Right cardiac atrium (tissue), 5 donors: ENCODE measurements at regions not wholly inside any gene's neighbourhood (a gene's known extent, or its start where the extent isn't known, plus 50 kb on each side); places are given as distances from the start of the nearest gene placed in this dataset.

ENCODE experiments used
- ATAC-seq, 2 donors: fragments of 200-7000 bp; cut with Tn5 transposase; one replicate each; pipeline versions ENCODE4 v1.8.0 to v1.9.1; 2020; ENCODE audit warnings: moderate library complexity in 2 of 2, mild to moderate bottlenecking in 1 of 2
- DNase-seq, 3 donors: peaks; one replicate each; pipeline ENCODE4 v3.0.0-alpha.2; 2020
- H3K27ac ChIP-seq: one replicate; pipeline ENCODE4 v1.5.1; 2013; ENCODE audit warnings: mild to moderate bottlenecking, low read length, control low read depth, moderate library complexity
- H3K27me3 ChIP-seq: one replicate; pipeline ENCODE4 v1.6.1; 2013; ENCODE audit not compliant: control insufficient read depth, insufficient read depth
- H3K4me1 ChIP-seq: one replicate; pipeline ENCODE4 v1.6.1; 2013; ENCODE audit warnings: low read length; ENCODE audit not compliant: control insufficient read depth, insufficient read depth
- H3K4me3 ChIP-seq: one replicate; pipeline ENCODE4 v1.5.1; 2013; ENCODE audit warnings: low read length, control low read depth
- H3K9me3 ChIP-seq: one replicate; pipeline ENCODE4 v1.6.1; 2013; ENCODE audit warnings: low read length; ENCODE audit not compliant: control insufficient read depth
- WGBS: extraction: QIAGEN DNeasy Blood & Tissue Kit; methylation state at CpG from one replicate; pipeline ENCODE4 v1.1.7; 2013; 5-methylcytosine and 5-hydroxymethylcytosine counted together
- intact Hi-C, 4 donors: fragments of 100-400 bp; cut with DNase I; formaldehyde crosslinking; loops; one replicate each; pipeline versions ENCODE4 v1.11.0 to v1.14.0; 2022 to 2023
- donor health status: healthy with polysubstance abuse.
- donor health status: DM: no; HTN: yes; CAD: no.
- donor health status: DM: no; HTN: no; CAD: no.
- donor health status: DM: no; HTN: yes; CAD: no; lungs with severe emphysema.
- donor health status: DM: yes; HTN: yes; CAD: no.

GRCh38 chr2:180394305-180394704, 387.2 kb upstream of the CWC22 start:
- DNase-seq: no peak
- H3K9me3 ChIP-seq: no peaks in the 10 kb centered on the region
- H3K27me3 ChIP-seq: no peaks in the 10 kb centered on the region
- intact Hi-C loops: no loop called here
- ATAC-seq: no peak
- H3K27ac ChIP-seq: no peak overlapping the region
- no peaks in the 10 kb centered on the region for H3K4me1 ChIP-seq
- H3K4me3 ChIP-seq: no peak overlapping the region

DNA sequence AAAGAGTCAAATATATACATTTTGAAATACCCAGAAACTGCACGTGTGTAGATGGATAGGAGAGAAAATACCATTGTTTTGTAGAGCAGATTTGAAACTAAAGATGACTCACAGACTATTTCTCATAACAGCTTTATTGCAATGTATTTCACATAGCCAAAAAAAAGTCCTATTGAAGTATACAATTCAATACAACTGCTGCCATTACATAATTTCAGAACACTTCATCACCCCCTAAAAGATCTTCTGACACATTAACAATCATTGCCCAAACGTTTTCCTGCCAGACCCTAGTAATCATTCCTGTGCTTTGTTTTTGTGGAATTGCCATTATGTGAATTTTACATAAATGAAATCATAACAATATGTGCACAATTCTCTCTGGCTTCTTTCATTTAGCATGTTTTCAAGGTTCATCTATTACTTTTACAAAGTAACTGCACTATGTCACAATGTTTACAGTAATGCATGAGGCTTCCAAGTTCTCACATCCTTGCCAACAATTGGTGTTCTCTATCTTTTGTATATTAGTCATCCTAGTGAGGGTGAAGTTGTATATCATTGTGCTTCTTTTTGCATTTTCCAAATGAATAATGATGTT, 378.6 kb upstream of the CWC22 start:
- no peak for ATAC-seq
- WGBS: 25% methylated on average over 2 of the region's 2 CpGs
- H3K9me3 ChIP-seq: no peaks in the 10 kb centered on the region
- no peaks in the 10 kb centered on the region for H3K27me3 ChIP-seq
- no peaks in the 10 kb centered on the region for H3K4me1 ChIP-seq
- DNase-seq: no peak
- no peak overlapping the region for H3K4me3 ChIP-seq
- intact Hi-C loops: no loop called here
- H3K27ac ChIP-seq: no peak overlapping the region

DNA sequence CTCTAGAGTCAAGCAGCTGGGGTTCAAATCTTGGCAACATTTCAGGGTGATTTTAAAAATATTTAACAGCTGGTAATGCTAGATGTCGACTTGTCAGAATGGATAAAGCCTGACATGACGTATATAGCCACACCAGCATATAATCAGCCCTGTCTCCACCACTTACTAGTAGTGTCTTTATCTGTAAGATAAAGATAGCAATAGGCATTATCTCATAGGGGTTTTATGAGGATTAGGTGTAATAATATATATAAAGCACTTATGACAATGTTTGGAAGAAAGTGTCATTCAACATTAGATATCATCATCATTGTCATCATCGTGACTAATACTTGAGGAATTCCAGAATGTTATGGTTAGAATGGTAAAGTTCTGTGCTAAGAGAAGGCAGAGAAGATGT, 369.0 kb upstream of the CWC22 start:
- no peak overlapping the region for H3K4me3 ChIP-seq
- H3K27me3 ChIP-seq: no peaks in the 10 kb centered on the region
- 32% methylated on average over 3 of the region's 3 CpGs for WGBS
- no peaks in the 10 kb centered on the region for H3K9me3 ChIP-seq
- intact Hi-C loops: no loop called here
- DNase-seq (no peak), ATAC-seq (no peak)
- no peaks in the 10 kb centered on the region for H3K4me1 ChIP-seq
- H3K27ac ChIP-seq: no peak overlapping the region

GRCh38 chr2:180374502-180375281, 367.6 kb upstream of the CWC22 start:
- DNase-seq (no peak), ATAC-seq (peak; percentile 55 to 59)
- H3K9me3 ChIP-seq: no peaks in the 10 kb centered on the region
- intact Hi-C loops: no loop called here
- H3K27ac ChIP-seq: no peak overlapping the region
- no peaks in the 10 kb centered on the region for H3K4me1 ChIP-seq
- H3K4me3 ChIP-seq: no peak overlapping the region
- 44% methylated on average over 3 of the region's 3 CpGs for WGBS
- H3K27me3 ChIP-seq: no peaks in the 10 kb centered on the region

GRCh38 chr2:180370511-180371205, 363.6 kb upstream of the CWC22 start:
- H3K9me3 ChIP-seq: no peaks in the 10 kb centered on the region
- 67% methylated on average over 2 of the region's 2 CpGs for WGBS
- H3K27ac ChIP-seq: no peak overlapping the region
- no peak overlapping the region for H3K4me3 ChIP-seq
- intact Hi-C loops: no loop called here
- no peaks in the 10 kb centered on the region for H3K4me1 ChIP-seq
- H3K27me3 ChIP-seq: no peaks in the 10 kb centered on the region
- ATAC-seq (no peak), DNase-seq (no peak)

DNA sequence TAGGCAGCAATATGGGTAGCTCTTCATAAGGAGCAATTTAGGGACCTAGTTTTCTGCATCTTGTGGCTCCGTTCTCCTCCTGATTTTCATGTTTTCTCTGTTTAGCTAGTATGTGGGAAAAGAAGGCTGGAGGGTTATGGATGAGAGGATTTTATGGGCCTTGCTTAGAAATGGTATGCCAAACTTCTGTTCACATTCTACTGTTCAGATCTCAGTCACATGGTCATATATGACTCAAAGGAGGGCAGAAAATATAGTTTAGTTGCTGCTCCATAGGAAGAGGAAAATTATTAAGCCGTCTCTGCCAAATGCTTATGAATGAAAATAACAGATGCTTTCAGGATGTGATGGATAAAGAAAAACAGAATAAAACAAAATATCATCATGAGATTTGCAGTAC, 361.8 kb upstream of the CWC22 start:
- no peaks in the 10 kb centered on the region for H3K4me1 ChIP-seq
- intact Hi-C loops: no loop called here
- no peaks in the 10 kb centered on the region for H3K27me3 ChIP-seq
- no peaks in the 10 kb centered on the region for H3K9me3 ChIP-seq
- H3K4me3 ChIP-seq: no peak overlapping the region
- ATAC-seq (no peak), DNase-seq (no peak)
- 71% methylated on average over 2 of the region's 2 CpGs for WGBS
- no peak overlapping the region for H3K27ac ChIP-seq

DNA sequence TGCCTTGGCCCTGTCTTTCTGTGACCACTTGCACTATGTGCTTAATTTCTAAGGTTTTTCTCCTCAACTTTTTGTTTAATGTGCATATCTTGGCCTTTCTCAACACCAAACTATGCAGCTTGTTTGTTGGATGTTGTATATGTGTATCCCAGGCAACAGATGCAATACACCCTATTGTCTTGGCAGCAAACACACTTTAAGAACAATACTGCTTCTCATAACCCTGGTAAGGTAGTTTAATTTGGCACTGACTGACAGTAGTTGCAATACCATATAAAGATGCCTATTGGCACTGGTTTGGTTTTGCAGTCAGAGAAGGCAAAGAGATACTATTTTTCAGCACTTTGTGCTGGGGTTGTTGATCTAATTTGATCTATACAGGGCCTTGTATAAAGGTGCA, 360.7 kb upstream of the CWC22 start:
- H3K9me3 ChIP-seq: no peaks in the 10 kb centered on the region
- peak; percentile 80 to 96 for ATAC-seq

DNA sequence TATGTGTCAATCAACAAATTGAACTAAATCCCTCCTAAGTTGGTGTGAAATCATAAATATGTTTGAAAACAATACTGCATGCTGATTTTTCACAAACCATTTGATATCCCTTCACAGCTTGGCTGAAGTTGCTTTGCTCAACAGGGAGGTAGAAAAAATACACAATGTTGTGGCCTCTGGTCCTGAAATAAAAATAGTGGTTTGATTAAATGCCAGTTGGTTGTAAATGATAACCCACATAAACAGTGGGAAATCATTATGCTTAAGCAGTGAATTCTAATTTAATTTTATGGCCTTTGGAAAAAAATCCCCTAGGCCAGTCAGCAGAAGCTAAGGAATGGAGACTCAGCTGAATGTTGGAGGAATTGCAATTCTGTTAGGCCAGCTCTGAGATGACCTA, 359.4 kb upstream of the CWC22 start:
- Histone ChIP-seq H3K4me1 (no peaks in the 10 kb centered on the region), H3K4me3 (no peak overlapping the region), H3K27me3 (no peaks in the 10 kb centered on the region), H3K9me3 (no peaks in the 10 kb centered on the region), H3K27ac (no peak overlapping the region)
- no peak for ATAC-seq
- no peak for DNase-seq
- intact Hi-C loops: no loop called here

More for the DNA sequence above, 360.7 kb upstream of the CWC22 start:
- Histone ChIP-seq H3K27me3 (no peaks in the 10 kb centered on the region), H3K4me3 (no peak overlapping the region), H3K4me1 (no peaks in the 10 kb centered on the region), H3K27ac (no peak overlapping the region)
- intact Hi-C loops: no loop called here
- DNase-seq: no peak

DNA sequence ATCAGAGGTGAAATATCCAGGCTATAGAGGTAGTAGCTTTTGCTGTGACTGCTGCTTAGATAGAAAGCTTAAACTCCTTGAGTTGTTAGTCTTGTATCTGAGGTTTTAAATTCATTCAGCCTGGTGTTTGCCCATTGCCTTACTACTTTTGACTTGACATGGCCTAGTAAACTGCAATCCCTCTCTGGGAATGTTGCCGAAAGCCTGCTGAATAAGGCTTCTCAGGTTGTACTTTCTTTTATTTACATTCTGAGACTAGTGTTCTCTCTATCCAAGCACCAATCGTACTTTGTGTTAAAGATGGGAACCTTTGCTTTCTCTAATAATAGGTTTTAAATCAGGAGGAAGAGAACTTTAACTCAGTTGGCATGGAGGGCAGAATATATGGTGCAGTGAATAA, 357.6 kb upstream of the CWC22 start:
- intact Hi-C loops: no loop called here
- WGBS: 86% methylated on average over 2 of the region's 2 CpGs

GRCh38 chr2:180360283-180360618, 353.2 kb upstream of the CWC22 start:
- H3K4me3 ChIP-seq: no peak overlapping the region
- no peak for DNase-seq
- ATAC-seq: no peak
- no peaks in the 10 kb centered on the region for H3K4me1 ChIP-seq
- no peak overlapping the region for H3K27ac ChIP-seq
- intact Hi-C loops: no loop called here
- 70% methylated on average over 2 of the region's 2 CpGs for WGBS
- H3K9me3 ChIP-seq: no peaks in the 10 kb centered on the region
- no peaks in the 10 kb centered on the region for H3K27me3 ChIP-seq

More for the DNA sequence above, 357.6 kb upstream of the CWC22 start:
- no peaks in the 10 kb centered on the region for H3K9me3 ChIP-seq
- no peaks in the 10 kb centered on the region for H3K27me3 ChIP-seq
- ATAC-seq: no peak
- no peak overlapping the region for H3K27ac ChIP-seq
- H3K4me1 ChIP-seq: no peaks in the 10 kb centered on the region
- no peak for DNase-seq
- no peak overlapping the region for H3K4me3 ChIP-seq

DNA sequence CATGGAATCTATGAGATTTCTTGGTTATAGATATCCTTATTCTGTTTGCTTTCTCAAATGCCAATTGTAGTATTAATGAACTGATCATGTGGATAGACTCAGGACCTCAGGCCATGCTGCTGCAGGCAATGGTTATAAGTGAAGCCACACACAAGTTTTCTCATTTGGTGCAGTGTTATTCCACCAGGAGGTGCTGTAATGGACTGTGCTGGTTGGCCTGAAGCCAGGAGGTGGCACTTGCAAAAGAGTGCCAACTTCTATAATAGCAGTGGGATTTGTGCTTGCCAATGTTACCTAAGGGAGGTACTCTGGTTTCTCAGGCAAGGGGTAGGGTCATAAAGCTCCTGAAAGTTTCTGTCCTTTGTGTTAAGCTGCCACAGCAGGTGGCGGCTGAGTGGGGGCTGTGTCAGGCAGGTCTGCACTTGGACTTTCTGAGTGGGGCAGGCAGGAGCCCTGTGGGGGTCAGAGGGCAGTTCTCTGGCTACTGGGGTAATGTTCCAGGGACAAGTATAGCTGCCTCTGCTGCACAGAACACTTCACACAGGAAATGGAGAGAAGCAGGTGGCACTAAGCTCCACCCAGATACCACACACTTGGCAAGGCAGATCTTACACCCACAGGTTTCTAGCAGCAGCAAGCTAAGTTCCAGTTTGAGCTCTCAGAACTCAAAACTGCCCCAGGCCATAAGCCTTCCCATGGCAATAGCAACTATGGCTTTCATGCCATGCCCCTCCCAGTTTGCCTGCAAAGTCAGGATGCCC, 352.6 kb upstream of the CWC22 start:
- ATAC-seq: no peak

More for the DNA sequence above, 352.6 kb upstream of the CWC22 start:
- Histone ChIP-seq H3K9me3 (no peaks in the 10 kb centered on the region), H3K4me1 (no peaks in the 10 kb centered on the region), H3K4me3 (no peak overlapping the region), H3K27me3 (no peaks in the 10 kb centered on the region), H3K27ac (no peak overlapping the region)
- DNase-seq: no peak
- WGBS: 91% methylated on average over 1 of the region's 1 CpG
- intact Hi-C loops: no loop called here
